IPS-NIHi7 (cell line): ENCODE measurements at regions not wholly inside any gene's neighbourhood (a gene's known extent, or its start where the extent isn't known, plus 50 kb on each side); places are given as distances from the start of the nearest gene placed in this dataset.
"Not testable (repeated sequence)": the region's sequence is repeated elsewhere in the genome, so short reads cannot be mapped to it uniquely, and the experiment has no call there.

ENCODE experiments used
- DNase-seq: peaks from one replicate; pipeline ENCODE4 v3.0.0; 2012; ENCODE audit warnings: mixed read lengths; ENCODE audit errors: extremely low spot score

DNA sequence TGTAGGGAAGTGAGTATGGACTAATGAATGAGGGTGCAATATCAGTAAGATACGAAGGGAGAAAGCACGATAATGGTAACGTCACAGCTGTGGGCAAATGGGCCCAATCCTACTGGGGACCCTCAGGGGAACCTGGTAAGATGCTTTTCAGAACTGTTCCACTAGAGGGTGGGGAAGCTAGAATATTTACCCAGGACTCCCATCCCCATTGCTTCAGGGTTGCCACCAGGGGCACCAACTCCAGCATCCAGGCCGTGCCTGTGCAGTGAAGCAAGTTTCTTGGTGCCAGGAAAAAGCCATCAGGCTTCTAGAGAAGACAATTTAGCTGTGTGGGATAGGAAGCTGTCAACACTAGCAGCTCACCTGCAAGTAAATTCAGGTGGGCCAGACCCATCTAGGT, 409.3 kb downstream of the AGTPBP1 start:
- peak; percentile 88 for DNase-seq

GRCh38 chr9:85331626-85332025, 410.1 kb downstream of the AGTPBP1 start:
- no peak for DNase-seq

- DNase-seq = no peak
These were observed 419.2 kb downstream of the AGTPBP1 start for GRCh38 chr9:85322592-85322991.

- DNase-seq = no peak
These were observed 420.2 kb downstream of the AGTPBP1 start for GRCh38 chr9:85321561-85321960.

DNA sequence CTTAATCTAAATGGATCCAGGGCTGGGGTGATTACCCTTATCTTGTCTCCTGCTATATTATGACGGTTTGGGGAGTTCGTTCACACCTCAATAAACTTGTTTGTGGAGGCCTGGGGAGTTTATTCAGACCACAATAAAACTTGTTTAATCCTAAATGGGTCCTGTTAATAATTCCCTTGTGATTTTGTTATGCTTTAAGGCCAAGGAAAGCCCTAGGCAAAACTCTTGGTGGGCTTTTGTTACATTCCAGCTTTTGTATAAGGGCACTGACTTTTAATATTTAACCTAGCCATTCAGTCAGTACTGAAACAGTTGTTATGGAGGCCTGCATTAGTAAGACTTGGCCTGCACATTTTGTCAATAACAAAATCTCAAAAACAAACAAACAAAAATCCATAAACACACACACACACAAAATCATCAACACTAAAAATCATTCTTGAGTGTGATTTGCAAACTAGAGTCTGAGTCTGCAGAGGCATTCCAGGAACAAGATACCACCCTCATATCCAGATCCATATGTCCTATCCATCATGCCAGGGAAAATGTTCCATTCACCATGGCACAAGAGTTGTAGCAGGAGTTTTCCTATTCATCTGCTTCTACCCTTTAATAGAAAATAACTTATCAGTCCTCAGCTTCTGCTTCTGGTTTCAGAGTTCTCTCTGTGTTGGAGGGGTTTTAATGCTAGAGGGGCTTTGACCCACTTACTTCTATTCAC, 421.7 kb downstream of the AGTPBP1 start:
- no peak for DNase-seq

- DNase-seq = not testable (repeated sequence)
These were observed 426.2 kb downstream of the AGTPBP1 start for GRCh38 chr9:85315535-85315934.

GRCh38 chr9:85310573-85310972, 431.2 kb downstream of the AGTPBP1 start:
- DNase-seq = no peak

DNA sequence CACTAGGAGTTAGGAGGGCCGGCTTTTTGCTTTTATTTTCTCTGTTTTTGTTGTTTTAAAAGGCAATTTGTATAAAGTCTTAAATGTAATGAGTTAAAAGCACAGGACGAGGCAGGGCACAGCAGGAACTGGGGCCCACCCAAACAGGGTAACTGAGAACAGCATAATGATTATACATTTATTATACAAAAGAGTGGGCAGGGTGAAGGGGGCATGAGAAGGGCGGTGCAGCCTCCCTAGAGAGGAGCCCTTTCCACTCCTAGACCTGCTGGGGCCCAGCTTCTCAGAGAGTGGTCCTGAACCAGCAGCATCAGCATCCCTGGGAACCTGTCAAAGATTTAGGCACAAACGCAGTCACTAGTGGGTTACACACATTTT, 438.0 kb downstream of the AGTPBP1 start:
- DNase-seq = no peak

DNA sequence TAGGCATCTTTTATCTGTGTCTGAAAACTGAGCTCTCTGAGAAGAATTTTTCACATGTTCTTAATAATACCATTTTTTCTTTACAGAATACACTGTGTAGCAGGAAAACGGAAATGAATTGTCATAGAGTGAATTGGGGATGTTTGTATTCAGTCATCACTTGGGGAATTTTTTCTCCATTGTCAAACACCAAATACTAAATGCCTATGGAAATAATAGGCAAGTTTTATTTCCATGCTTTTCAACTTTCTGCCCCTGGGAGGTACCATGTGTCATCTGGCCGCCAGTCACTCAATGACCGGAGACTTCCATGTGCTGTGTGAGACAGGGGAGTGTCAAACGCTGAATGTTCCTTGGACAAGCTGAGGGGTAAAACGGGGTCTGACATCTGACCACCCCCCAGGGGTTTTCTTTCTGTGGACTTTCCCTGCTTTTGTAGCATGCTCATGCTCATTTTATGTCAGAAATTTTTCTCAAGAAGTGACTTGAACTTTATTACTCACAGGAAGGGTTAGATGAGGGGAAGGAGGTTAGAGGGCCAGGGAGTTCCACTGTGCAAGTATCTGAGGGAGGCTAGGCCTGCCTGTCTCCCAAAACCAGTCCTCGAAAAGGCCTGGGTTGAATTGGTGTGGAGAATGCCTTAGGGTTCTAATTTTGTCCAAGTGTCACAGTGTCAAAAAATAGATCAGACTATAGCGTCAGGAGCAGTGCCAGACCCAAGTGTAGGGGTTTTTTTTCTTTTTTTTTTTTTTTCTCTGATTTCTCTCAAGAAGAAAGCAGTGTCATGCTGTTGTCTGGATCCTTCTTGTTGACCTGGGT, 438.6 kb downstream of the AGTPBP1 start:
- no peak for DNase-seq

GRCh38 chr9:85298499-85298898, 443.3 kb downstream of the AGTPBP1 start:
- DNase-seq = no peak

DNA sequence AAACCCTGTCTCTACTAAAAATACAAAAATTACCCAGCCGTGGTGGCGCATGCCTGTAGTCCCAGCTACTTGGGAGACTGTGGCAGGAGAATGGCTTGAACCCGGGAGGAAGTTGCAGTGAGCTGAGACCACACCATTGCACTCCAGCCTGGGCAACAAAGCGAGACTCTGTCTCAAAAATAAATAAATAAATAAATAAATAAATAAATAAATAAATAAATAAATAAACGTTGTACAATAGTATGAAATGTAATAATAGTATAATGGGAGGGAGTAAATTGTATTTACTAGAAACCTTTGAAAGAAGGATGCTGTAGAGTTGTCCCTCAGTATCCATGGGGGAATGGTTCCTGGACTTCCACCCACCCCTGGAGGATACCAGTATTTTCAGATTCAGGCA, 446.5 kb downstream of the AGTPBP1 start:
- not testable (repeated sequence) for DNase-seq

GRCh38 chr9:85292261-85292660, 449.5 kb downstream of the AGTPBP1 start:
- peak; percentile 22 for DNase-seq

DNA sequence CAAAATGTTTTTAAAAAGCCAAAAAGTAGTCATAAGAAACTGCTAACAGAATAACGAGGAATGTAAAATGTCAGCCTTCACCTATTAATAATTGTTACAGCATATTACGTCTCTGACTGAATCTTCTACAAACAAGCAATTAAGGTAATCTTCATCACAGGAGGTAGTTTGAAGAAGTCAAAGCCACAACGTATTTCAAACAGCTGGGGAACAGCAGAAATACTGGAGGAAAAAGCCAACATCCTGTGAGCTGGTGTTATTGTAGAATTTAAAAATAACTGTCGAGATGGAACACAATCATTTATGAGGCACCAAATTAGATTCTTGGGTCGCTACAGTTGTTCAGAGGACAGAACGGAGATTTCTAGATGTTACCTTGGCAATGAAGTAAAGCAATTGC, 450.5 kb downstream of the AGTPBP1 start:
- DNase-seq = no peak

GRCh38 chr9:85290019-85290418, 451.7 kb downstream of the AGTPBP1 start:
- no peak for DNase-seq

GRCh38 chr9:85289142-85289541, 452.6 kb downstream of the AGTPBP1 start:
- no peak for DNase-seq

GRCh38 chr9:85283421-85283820, 458.3 kb downstream of the AGTPBP1 start:
- DNase-seq = no peak

GRCh38 chr9:85278769-85279168, 463.0 kb downstream of the AGTPBP1 start:
- no peak for DNase-seq

GRCh38 chr9:85276741-85277140, 465.0 kb downstream of the AGTPBP1 start:
- no peak for DNase-seq

- no peak for DNase-seq
These were observed 471.9 kb downstream of the AGTPBP1 start for GRCh38 chr9:85269811-85270210.

DNA sequence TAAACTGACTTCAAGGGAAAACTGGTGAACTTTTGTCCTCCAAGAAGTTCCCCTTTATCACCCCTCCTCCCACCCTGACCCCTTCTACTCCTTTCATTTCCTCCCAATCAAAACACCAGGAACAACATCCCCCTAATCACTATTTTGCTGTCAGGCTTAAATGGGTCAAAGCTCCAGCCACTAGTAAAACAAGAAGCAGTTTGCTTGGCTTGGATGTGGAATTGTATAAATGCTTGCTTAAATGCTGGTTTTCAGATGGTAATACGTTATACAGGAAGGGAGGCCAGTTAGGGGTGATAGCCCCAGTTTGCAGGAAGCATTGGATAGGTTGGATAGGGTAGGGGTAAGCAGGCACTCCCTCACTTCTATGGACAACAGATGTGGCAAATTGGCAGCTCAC, 473.6 kb downstream of the AGTPBP1 start:
- no peak for DNase-seq

DNA sequence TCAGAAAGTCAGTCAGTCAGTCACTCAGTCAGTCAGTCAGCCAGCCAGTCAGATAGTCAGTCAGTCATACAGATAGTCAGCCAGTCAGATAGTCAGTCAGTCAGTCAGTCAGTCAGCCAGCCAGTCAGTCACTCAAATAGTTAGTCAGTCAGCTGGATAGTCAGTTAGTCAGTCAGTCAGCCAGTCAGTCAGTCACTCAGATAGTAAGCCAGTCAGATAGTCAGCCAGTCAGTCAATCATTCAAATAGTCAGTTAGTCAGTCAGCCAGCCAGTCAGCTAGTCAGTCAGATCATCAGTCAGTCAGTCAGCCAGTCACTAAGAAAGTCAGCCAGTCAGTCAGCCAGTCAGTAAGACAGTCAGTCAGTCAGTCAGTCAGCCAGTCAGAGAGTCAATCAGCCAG, 477.1 kb downstream of the AGTPBP1 start:
- DNase-seq = no peak

DNA sequence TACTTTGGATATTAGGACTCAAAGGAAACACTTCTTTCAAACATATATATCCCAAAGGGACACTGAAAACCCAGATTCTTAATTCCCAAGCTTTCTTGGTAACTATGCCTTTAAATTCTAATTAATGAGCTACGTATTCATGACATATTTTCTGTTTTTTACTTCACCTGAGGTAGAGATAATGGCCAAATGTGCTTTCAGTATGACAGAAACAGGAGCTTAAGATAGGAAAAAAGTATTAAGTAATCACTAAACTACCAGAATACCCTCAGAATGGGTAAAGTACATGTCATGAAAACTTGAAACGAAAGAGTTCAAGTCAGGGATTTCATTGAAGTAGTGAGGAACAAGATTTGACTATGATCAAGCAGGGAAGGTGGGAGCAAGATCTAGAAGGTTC, 478.5 kb downstream of the AGTPBP1 start:
- no peak for DNase-seq

DNA sequence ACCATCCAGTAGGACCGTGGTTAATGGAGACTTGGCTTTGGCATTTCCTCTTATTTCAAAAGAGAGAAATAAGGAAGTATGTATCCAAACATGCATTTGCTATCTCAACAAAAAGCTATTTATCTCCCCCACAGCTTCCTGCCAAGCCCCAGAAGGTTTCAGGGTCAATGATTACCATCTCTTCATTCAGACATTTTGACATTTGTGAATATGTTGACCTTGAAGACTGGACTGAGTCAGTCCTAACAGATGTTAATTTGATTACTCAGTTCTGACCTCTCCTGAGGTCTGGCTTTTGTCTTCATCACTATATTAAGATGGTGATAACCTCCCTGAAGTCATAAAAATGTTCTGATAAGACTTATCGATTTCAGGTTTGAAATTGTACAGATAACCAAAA, 479.4 kb downstream of the AGTPBP1 start:
- DNase-seq = no peak
